K562 (cell line): ENCODE measurements at regions not wholly inside any gene's neighbourhood (a gene's known extent, or its start where the extent isn't known, plus 50 kb on each side); places are given as distances from the start of the nearest gene placed in this dataset.

ENCODE experiments used
- ATAC-seq: fragments of 200-7000 bp; cut with Tn5 transposase; 3 replicates; pipeline ENCODE4 v1.9.1; 2020; ENCODE audit warnings: moderate library complexity
- BruUV-seq: library from RNA; stranded (reverse); fragments of 400-500 nt; replicated peaks from 2 replicates; lab custom pipeline; 2021; lab: Mats Ljungman, UMichigan
- CTCF ChIA-PET: fragments of 300-600 bp; formaldehyde crosslinking; extraction: SDS; loops from one replicate; lab custom pipeline; 2021; ENCODE audit warnings: low intra/inter-chr PET ratio; lab: Yijun Ruan, JAX
- POLR2A ChIA-PET: fragments of 300-600, 350-650 bp; sonication (Branson Sonifier 250); formaldehyde crosslinking; extraction: SDS; loops from one replicate; lab custom pipeline; 2021; ENCODE audit warnings: antibody characterized with exemption, inconsistent platforms; lab: Yijun Ruan, JAX
- DNase-seq, 4 experiments: peaks; one replicate each; pipeline versions ENCODE4 v3.0.0 to v3.0.0-alpha.2; 2011 to 2018; ENCODE audit warnings: low spot score in 3 of 4, mixed read lengths in 3 of 4; ENCODE audit errors: extremely low read depth in 1 of 4
- FAIRE-seq: peaks from 2 replicates; lab custom pipeline; 2011; peaks lifted over from hg19 to GRCh38; lab: Jason Lieb, UNC
- H2AFZ ChIP-seq: 2 replicates; pipeline ENCODE4 v1.6.0; 2011; ENCODE audit warnings: low read depth, low read length, control low read depth, inconsistent platforms
- H3K27ac ChIP-seq: fragments of 200-600 bp; 3 replicates; pipeline ENCODE4 v1.8.0; 2011; ENCODE audit warnings: low read depth, mild to moderate bottlenecking, control low read depth, inconsistent platforms, low read length, moderate library complexity, mixed read lengths; ENCODE audit errors: extremely low read depth
- H3K27me3 ChIP-seq, 2 experiments: fragments of 300-600 bp in 1 of 2; 2 replicates in 1 of 2; 3 replicates in 1 of 2; pipeline versions ENCODE4 v1.6.0 to v1.8.0; 2011; ENCODE audit warnings: inconsistent platforms in 2 of 2, low read length in 2 of 2, mild to moderate bottlenecking in 1 of 2, mixed read lengths in 1 of 2, moderate library complexity in 1 of 2; ENCODE audit not compliant: control insufficient read depth in 2 of 2, insufficient read depth in 2 of 2
- H3K36me3 ChIP-seq: fragments of 300-600 bp; 3 replicates; pipeline ENCODE4 v1.8.0; 2011; ENCODE audit warnings: mild to moderate bottlenecking, low read length, inconsistent platforms; ENCODE audit not compliant: control insufficient read depth, insufficient read depth
- H3K4me1 ChIP-seq, 2 experiments: fragments of 200-600 bp in 1 of 2; replicated peaks in 1 of 2; 2 replicates in 1 of 2; 3 replicates in 1 of 2; pipeline versions ENCODE4 v1.5.1 to v1.8.0; 2011; ENCODE audit warnings: inconsistent platforms in 2 of 2, low read length in 2 of 2, mild to moderate bottlenecking in 1 of 2, mixed read lengths in 1 of 2, moderate library complexity in 1 of 2; ENCODE audit not compliant: control insufficient read depth in 2 of 2, insufficient read depth in 2 of 2
- H3K4me2 ChIP-seq: 2 replicates; pipeline ENCODE4 v1.6.1; 2011; ENCODE audit warnings: low read length, control low read depth, inconsistent platforms, mixed read lengths; ENCODE audit not compliant: insufficient read depth
- H3K4me3 ChIP-seq: fragments of 200-600 bp; sonication (generic), shearing (Covaris generic); 2 replicates; pipeline ENCODE4 v1.5.1; 2016; ENCODE audit warnings: control low read depth, inconsistent platforms
- H3K79me2 ChIP-seq: fragments of 200-600 bp; 3 replicates; pipeline ENCODE4 v1.8.0; 2011; ENCODE audit warnings: low read length, inconsistent platforms; ENCODE audit not compliant: control insufficient read depth, insufficient read depth
- H3K9ac ChIP-seq, 2 experiments: 2 replicates each; pipeline versions ENCODE4 v1.6.0 to v1.6.1; 2011; ENCODE audit warnings: low read depth in 2 of 2, low read length in 2 of 2, control low read depth in 1 of 2, inconsistent platforms in 1 of 2, mild to moderate bottlenecking in 1 of 2, mixed read lengths in 1 of 2; ENCODE audit not compliant: insufficient read depth in 1 of 2
- H3K9me1 ChIP-seq: one replicate; pipeline ENCODE4 v1.6.0; 2011; ENCODE audit warnings: inconsistent platforms, mild to moderate bottlenecking, low read length, moderate library complexity; ENCODE audit not compliant: control insufficient read depth, insufficient read depth
- H3K9me3 ChIP-seq: replicated peaks from 2 replicates; pipeline ENCODE4 v1.5.1; 2011; ENCODE audit warnings: low read depth, low read length, inconsistent platforms; ENCODE audit not compliant: control insufficient read depth, insufficient read depth
- H4K20me1 ChIP-seq: replicated peaks from 2 replicates; pipeline ENCODE4 v1.6.1; 2011; ENCODE audit warnings: low read length, inconsistent platforms, mixed read lengths; ENCODE audit not compliant: control insufficient read depth, insufficient read depth
- ARID2 ChIP-seq: fragments of 450-650 bp; IDR thresholded peaks from 2 replicates; pipeline ENCODE4 v1.6.1; 2017; ENCODE audit warnings: antibody characterized with exemption, mild to moderate bottlenecking
- ELK1 ChIP-seq: sonication (generic); formaldehyde crosslinking; IDR thresholded peaks from 2 replicates; pipeline ENCODE4 v1.8.1; 2022; ENCODE audit warnings: missing genetic modification reagents
- ETS2 ChIP-seq: IDR thresholded peaks from 2 replicates; pipeline ENCODE4 v1.6.1; 2016; ENCODE audit warnings: borderline replicate concordance, missing genetic modification characterization, mild to moderate bottlenecking, moderate library complexity, missing compliant biosample characterization; ENCODE audit not compliant: poor library complexity, severe bottlenecking
- ETV6 ChIP-seq, 3 experiments: fragments of 150-350 bp in 1 of 3; sonication (generic) in 1 of 3; formaldehyde crosslinking in 1 of 3; IDR thresholded peaks; 2 replicates each; pipeline versions ENCODE4 v1.6.1 to v1.8.0; 2014 to 2022; ENCODE audit warnings: borderline replicate concordance in 2 of 3, low read depth in 2 of 3, antibody characterized with exemption in 1 of 3, low read length in 1 of 3, mild to moderate bottlenecking in 1 of 3, missing genetic modification reagents in 1 of 3
- EWSR1 ChIP-seq: fragments of 450-650 bp; IDR thresholded peaks from 2 replicates; pipeline ENCODE4 v1.6.1; 2018; ENCODE audit warnings: borderline replicate concordance, mild to moderate bottlenecking, low read depth, moderate library complexity; ENCODE audit not compliant: partially characterized antibody
- HIVEP1 ChIP-seq: fragments of 250-450 bp; sonication (Bioruptor Pico); IDR thresholded peaks from 2 replicates; pipeline ENCODE4 v1.4.0; 2020; ENCODE audit warnings: mild to moderate bottlenecking
- MED1 ChIP-seq: sonication (generic); formaldehyde crosslinking; IDR thresholded peaks from 2 replicates; pipeline ENCODE4 v1.8.1; 2023; ENCODE audit warnings: missing genetic modification reagents, borderline replicate concordance
- MYNN ChIP-seq, 2 experiments: sonication (generic); formaldehyde crosslinking in 1 of 2; IDR thresholded peaks; 2 replicates each; pipeline versions ENCODE4 v1.5.0 to v1.6.1; 2016 to 2020; ENCODE audit warnings: antibody characterized with exemption in 1 of 2, missing genetic modification reagents in 1 of 2
- SIRT6 ChIP-seq: IDR thresholded peaks from one replicate; pipeline ENCODE4 v1.6.1; 2012; ENCODE audit warnings: low read depth, mild to moderate bottlenecking, control low read depth, inconsistent platforms, low read length, moderate library complexity
- SMARCC2 ChIP-seq: fragments of 450-650 bp; IDR thresholded peaks from 2 replicates; pipeline ENCODE4 v1.6.1; 2017; ENCODE audit warnings: antibody characterized with exemption, moderate library complexity, mild to moderate bottlenecking, low read depth
- SNAPC5 ChIP-seq: fragments of 250-450 bp; sonication (Bioruptor Pico); IDR thresholded peaks from 2 replicates; pipeline ENCODE4 v1.8.0; 2021; ENCODE audit warnings: moderate library complexity, mild to moderate bottlenecking, inconsistent platforms
- WHSC1 ChIP-seq: IDR thresholded peaks from one replicate; pipeline ENCODE4 v1.6.1; 2012; ENCODE audit warnings: low read length, control low read depth, inconsistent platforms
- ZBED1 ChIP-seq: IDR thresholded peaks from 2 replicates; pipeline ENCODE4 v1.6.1; 2014
- ZNF124 ChIP-seq: sonication (generic); formaldehyde crosslinking; IDR thresholded peaks from 2 replicates; pipeline ENCODE4 v1.8.1; 2022; ENCODE audit warnings: missing genetic modification reagents
- ZNF583 ChIP-seq: fragments of 250-450 bp; sonication (Bioruptor Pico); IDR thresholded peaks from 2 replicates; pipeline ENCODE4 v1.4.0; 2020
- ZNF717 ChIP-seq: fragments of 250-450 bp; sonication (Bioruptor Pico); IDR thresholded peaks from 2 replicates; pipeline ENCODE4 v1.5.0; 2021
- WGBS: fragments of 100-300 bp; shearing (Covaris generic); methylation state at CpG from one replicate; pipeline ENCODE4 v1.1.6; 2016; ENCODE audit warnings: low coverage, mixed read lengths; ENCODE audit not compliant: insufficient coverage; ENCODE audit errors: missing lambda C conversion rate; 5-methylcytosine and 5-hydroxymethylcytosine counted together
- in situ Hi-C: fragments of 300-500 bp; cut with MboI; formaldehyde crosslinking; loops from 4 replicates; pipeline ENCODE4 v1.15.0; 2018; ENCODE audit warnings: inconsistent platforms, mixed read lengths
- intact Hi-C: fragments of 100-400 bp; cut with micrococcal nuclease; formaldehyde crosslinking; loops from 2 replicates; pipeline ENCODE4 v1.14.2; 2022

- TF ChIP-seq SMARCC2 (no peak), MYNN (IDR thresholded peaks at IDR 0.05) (no peak), MYNN (CRISPR knock-in tag; IDR thresholded peaks at IDR 0.05) (no peak), ZNF717 (no peak), SNAPC5 (CRISPR knock-in tag) (no peak)
These were observed 223.7 kb downstream of the SEC16B start (continued) for GRCh38 chr1:177746155-177746554.

- 0% methylated on average over 1 of the region's 1 CpG for WGBS
- Histone ChIP-seq H3K9ac (no peak overlapping the region), H4K20me1 (no peaks in the 10 kb centered on the region), H3K4me1 (no peaks in the 10 kb centered on the region), H3K4me3 (no peak overlapping the region), H3K4me2 (no peak overlapping the region), H3K79me2 (no peaks in the 10 kb centered on the region), H3K36me3 (no peaks in the 10 kb centered on the region), H3K9me3 (peaks cover 4% of the 10 kb centered on the region; the same call in 1 of the 2 replicates), H3K27me3 (no peaks in the 10 kb centered on the region), H3K9me1 (no peaks in the 10 kb centered on the region), H2AFZ (no peak overlapping the region), H3K27ac (no peak overlapping the region)
- no TSS peak for BruUV-seq
- CTCF ChIA-PET: no interaction called here
- TF ChIP-seq ZNF583 (CRISPR knock-in tag) (no peak), WHSC1 (no peak), ETS2 (tag) (no peak), EWSR1 (no peak), ARID2 (no peak), ZNF124 (no peak), ETV6 (IDR thresholded peaks at IDR 0.05; ENCODE audit: borderline replicate concordance in 1 of 2, low read depth in 2 of 2, low read length in 1 of 2) (no peak), ETV6 (CRISPR knock-in tag; IDR thresholded peaks at IDR 0.05; ENCODE audit: borderline replicate concordance) (no peak), ZBED1 (no peak), ELK1 (CRISPR knock-in tag) (no peak), SIRT6 (no peak), MED1 (no peak), HIVEP1 (CRISPR knock-in tag) (no peak)
- DNase-seq: no peak
- in situ Hi-C loops (no loop called here), intact Hi-C loops (no loop called here)
- POLR2A ChIA-PET: interaction anchor here (0.5 kb wide), 1 partner anchor 747 kb away, joined by 3 read pairs; no protein-coding TSS in a partner anchor
- FAIRE-seq: no peak
- no peak for ATAC-seq
These were observed 225.0 kb downstream of the SEC16B start for GRCh38 chr1:177744906-177745305.
